H9 (cell line): ENCODE measurements at regions not wholly inside any gene's neighbourhood (a gene's known extent, or its start where the extent isn't known, plus 50 kb on each side); places are given as distances from the start of the nearest gene placed in this dataset.

ENCODE experiments used
- DNase-seq: peaks from one replicate; pipeline ENCODE4 v3.0.0-alpha.2; 2017
- H2AFZ ChIP-seq: one replicate; pipeline ENCODE4 v1.6.1; 2013; ENCODE audit warnings: mild to moderate bottlenecking, low read length, control low read depth, moderate library complexity
- H2AK5ac ChIP-seq: 2 replicates; pipeline ENCODE4 v1.6.1; 2013; ENCODE audit warnings: low read length, control low read depth, mixed read lengths; ENCODE audit not compliant: insufficient read length
- H2BK120ac ChIP-seq: one replicate; pipeline ENCODE4 v1.6.1; 2013; ENCODE audit warnings: low read depth, mild to moderate bottlenecking, low read length, control low read depth, inconsistent platforms; ENCODE audit not compliant: poor library complexity, severe bottlenecking
- H2BK12ac ChIP-seq: 2 replicates; pipeline ENCODE4 v1.6.1; 2013; ENCODE audit warnings: low read length, control low read depth, mixed read lengths, low read depth; ENCODE audit not compliant: insufficient read length
- H2BK15ac ChIP-seq: 2 replicates; pipeline ENCODE4 v1.6.1; 2013; ENCODE audit warnings: low read depth, low read length, control low read depth
- H2BK20ac ChIP-seq: one replicate; pipeline ENCODE4 v1.6.1; 2013; ENCODE audit warnings: low read depth, mild to moderate bottlenecking, low read length, control low read depth, inconsistent platforms; ENCODE audit not compliant: poor library complexity, severe bottlenecking
- H2BK5ac ChIP-seq: 2 replicates; pipeline ENCODE4 v1.6.1; 2013; ENCODE audit warnings: low read length, control low read depth, mixed read lengths; ENCODE audit not compliant: insufficient read length
- H3K14ac ChIP-seq: 2 replicates; pipeline ENCODE4 v1.6.1; 2013; ENCODE audit warnings: low read length, control low read depth; ENCODE audit not compliant: insufficient read depth
- H3K18ac ChIP-seq: 2 replicates; pipeline ENCODE4 v1.6.1; 2013; ENCODE audit warnings: low read depth, mild to moderate bottlenecking, mixed read lengths, low read length, control low read depth; ENCODE audit not compliant: insufficient read length
- H3K23ac ChIP-seq: 2 replicates; pipeline ENCODE4 v1.6.1; 2013; ENCODE audit warnings: low read length, control low read depth, mixed read lengths, low read depth; ENCODE audit not compliant: insufficient read length
- H3K23me2 ChIP-seq: 2 replicates; pipeline ENCODE4 v1.6.1; 2013; ENCODE audit warnings: low read depth, mild to moderate bottlenecking, mixed read lengths, low read length, control low read depth; ENCODE audit not compliant: insufficient read length, poor library complexity, severe bottlenecking
- H3K27ac ChIP-seq: 2 replicates; pipeline ENCODE4 v1.5.1; 2013; ENCODE audit warnings: low read length, control low read depth, mixed read lengths, low read depth; ENCODE audit not compliant: insufficient read length
- H3K27me3 ChIP-seq: 2 replicates; pipeline ENCODE4 v1.6.1; 2013; ENCODE audit warnings: low read length, control low read depth, inconsistent platforms; ENCODE audit not compliant: insufficient read depth
- H3K4ac ChIP-seq: 2 replicates; pipeline ENCODE4 v1.6.1; 2013; ENCODE audit warnings: low read depth, mild to moderate bottlenecking, control low read depth, inconsistent platforms, low read length, moderate library complexity
- H3K4me1 ChIP-seq: 2 replicates; pipeline ENCODE4 v1.6.1; 2013; ENCODE audit warnings: low read length, control low read depth, inconsistent platforms; ENCODE audit not compliant: insufficient read depth
- H3K4me2 ChIP-seq: 2 replicates; pipeline ENCODE4 v1.6.1; 2013; ENCODE audit warnings: low read length, control low read depth, mixed read lengths; ENCODE audit not compliant: insufficient read length, insufficient read depth
- H3K56ac ChIP-seq: 2 replicates; pipeline ENCODE4 v1.6.1; 2013; ENCODE audit warnings: low read depth, mild to moderate bottlenecking, mixed read lengths, low read length, control low read depth; ENCODE audit not compliant: insufficient read length
- H3K79me1 ChIP-seq: 2 replicates; pipeline ENCODE4 v1.6.1; 2013; ENCODE audit warnings: low read depth, mild to moderate bottlenecking, moderate library complexity, low read length, control low read depth, inconsistent platforms; ENCODE audit not compliant: insufficient read depth, poor library complexity, severe bottlenecking
- H3K79me2 ChIP-seq: 2 replicates; pipeline ENCODE4 v1.6.1; 2013; ENCODE audit warnings: low read length, control low read depth, inconsistent platforms; ENCODE audit not compliant: insufficient read depth
- H3K9ac ChIP-seq: 2 replicates; pipeline ENCODE4 v1.6.1; 2013; ENCODE audit warnings: low read length, control low read depth, mixed read lengths; ENCODE audit not compliant: insufficient read length; ENCODE audit errors: extremely low read depth
- H3K9me3 ChIP-seq: one replicate; pipeline ENCODE4 v1.6.1; 2013; ENCODE audit warnings: low read depth, low read length, inconsistent platforms; ENCODE audit not compliant: control insufficient read depth
- H3T11ph ChIP-seq: one replicate; pipeline ENCODE4 v1.6.1; 2013; ENCODE audit warnings: mild to moderate bottlenecking, low read length, control low read depth, inconsistent platforms
- H4K20me1 ChIP-seq: one replicate; pipeline ENCODE4 v1.6.1; 2013; ENCODE audit not compliant: control insufficient read depth, insufficient read length, insufficient read depth
- H4K5ac ChIP-seq: 2 replicates; pipeline ENCODE4 v1.6.1; 2013; ENCODE audit warnings: low read depth, mild to moderate bottlenecking, mixed read lengths, low read length, control low read depth; ENCODE audit not compliant: insufficient read length
- H4K8ac ChIP-seq: replicated peaks from 2 replicates; pipeline ENCODE4 v1.6.1; 2013; ENCODE audit warnings: low read length, control low read depth, mixed read lengths, low read depth; ENCODE audit not compliant: insufficient read length
- H4K91ac ChIP-seq: 2 replicates; pipeline ENCODE4 v1.6.1; 2013; ENCODE audit warnings: low read depth, mild to moderate bottlenecking, moderate library complexity, mixed read lengths, low read length, control low read depth; ENCODE audit not compliant: insufficient read length
- H3K27ac Mint-ChIP-seq, 3 experiments: 2 replicates in 2 of 3; 3 replicates in 1 of 3; pipeline ENCODE4 v1.8.0; 2020 to 2021; ENCODE audit warnings: mixed read lengths in 3 of 3, mild to moderate bottlenecking in 1 of 3, moderate library complexity in 1 of 3
- H3K27me3 Mint-ChIP-seq: 2 replicates; pipeline ENCODE4 v1.8.0; 2021; ENCODE audit warnings: low read depth, mild to moderate bottlenecking, moderate library complexity, mixed read lengths
- H3K36me3 Mint-ChIP-seq, 3 experiments: 2 replicates in 2 of 3; 3 replicates in 1 of 3; pipeline ENCODE4 v1.8.0; 2020 to 2021; ENCODE audit warnings: low read depth in 3 of 3, mixed read lengths in 3 of 3; ENCODE audit not compliant: insufficient read depth in 1 of 3
- H3K4me1 Mint-ChIP-seq, 2 experiments: 2 replicates each; pipeline ENCODE4 v1.8.0; 2020; ENCODE audit warnings: mixed read lengths in 2 of 2
- H3K4me3 Mint-ChIP-seq, 2 experiments: 2 replicates in 1 of 2; 3 replicates in 1 of 2; pipeline ENCODE4 v1.8.0; 2020 to 2021; ENCODE audit warnings: mild to moderate bottlenecking in 2 of 2, mixed read lengths in 2 of 2, moderate library complexity in 1 of 2
- H3K9me3 Mint-ChIP-seq, 2 experiments: 2 replicates in 1 of 2; 3 replicates in 1 of 2; pipeline ENCODE4 v1.8.0; 2020; ENCODE audit warnings: mild to moderate bottlenecking in 2 of 2, mixed read lengths in 2 of 2, moderate library complexity in 1 of 2
- WGBS: extraction: QIAGEN DNeasy Blood & Tissue Kit; methylation state at CpG from one replicate; pipeline ENCODE4 v1.1.7; 2013; ENCODE audit warnings: missing lambda C conversion rate, low lambda C conversion rate, mixed read lengths; ENCODE audit not compliant: insufficient read length; ENCODE audit errors: extremely low coverage; 5-methylcytosine and 5-hydroxymethylcytosine counted together
- TF ChIP-seq, protein P1 (sequence below): fragments of 200-600 bp; sonication (generic); conservative IDR thresholded peaks from 3 replicates; pipeline ENCODE4 v1.8.0; 2021; ENCODE audit warnings: antibody characterized with exemption, mild to moderate bottlenecking

- WGBS, result no CpG with 5 or more reads among the region's 6 CpGs
Measured at GRCh38 chr4:137967480-137968190, 274.5 kb downstream of the SLC7A11 start.

More at GRCh38 chr4:137967480-137968190, 274.5 kb downstream of the SLC7A11 start:
- no peaks in the 10 kb centered on the region for H3K79me2 ChIP-seq
- H3K4me1 ChIP-seq, result no peaks in the 10 kb centered on the region
- H3T11ph ChIP-seq, result no peak overlapping the region
- no peak overlapping the region for H4K8ac ChIP-seq
- Mint-ChIP-seq H3K4me3 (no peak overlapping the region), H3K27me3 (no peaks in the 10 kb centered on the region), H3K27ac (no peak overlapping the region), H3K4me1 (peaks cover 0 to 5% of the 10 kb centered on the region in 2 experiments; a peak in 1 of 4 replicates), H3K36me3 (peaks cover 0 to 4% (median 2%) of the 10 kb centered on the region in 3 experiments; a peak in 2 of 7 replicates), H3K9me3 (no peaks in the 10 kb centered on the region; a peak in 1 of 5 replicates)
- no peak overlapping the region for H2BK20ac ChIP-seq
- no peaks in the 10 kb centered on the region for H4K20me1 ChIP-seq
- H2AFZ ChIP-seq, result no peak overlapping the region
- no peak overlapping the region for H3K56ac ChIP-seq
- no peak for DNase-seq
- no peak overlapping the region for H3K23ac ChIP-seq
- no peak overlapping the region for H3K18ac ChIP-seq
- TF ChIP-seq, protein P1, sequence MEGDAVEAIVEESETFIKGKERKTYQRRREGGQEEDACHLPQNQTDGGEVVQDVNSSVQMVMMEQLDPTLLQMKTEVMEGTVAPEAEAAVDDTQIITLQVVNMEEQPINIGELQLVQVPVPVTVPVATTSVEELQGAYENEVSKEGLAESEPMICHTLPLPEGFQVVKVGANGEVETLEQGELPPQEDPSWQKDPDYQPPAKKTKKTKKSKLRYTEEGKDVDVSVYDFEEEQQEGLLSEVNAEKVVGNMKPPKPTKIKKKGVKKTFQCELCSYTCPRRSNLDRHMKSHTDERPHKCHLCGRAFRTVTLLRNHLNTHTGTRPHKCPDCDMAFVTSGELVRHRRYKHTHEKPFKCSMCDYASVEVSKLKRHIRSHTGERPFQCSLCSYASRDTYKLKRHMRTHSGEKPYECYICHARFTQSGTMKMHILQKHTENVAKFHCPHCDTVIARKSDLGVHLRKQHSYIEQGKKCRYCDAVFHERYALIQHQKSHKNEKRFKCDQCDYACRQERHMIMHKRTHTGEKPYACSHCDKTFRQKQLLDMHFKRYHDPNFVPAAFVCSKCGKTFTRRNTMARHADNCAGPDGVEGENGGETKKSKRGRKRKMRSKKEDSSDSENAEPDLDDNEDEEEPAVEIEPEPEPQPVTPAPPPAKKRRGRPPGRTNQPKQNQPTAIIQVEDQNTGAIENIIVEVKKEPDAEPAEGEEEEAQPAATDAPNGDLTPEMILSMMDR, result no peak
- no peak overlapping the region for H2BK120ac ChIP-seq
- no peak overlapping the region for H3K4me2 ChIP-seq
- H3K4ac ChIP-seq, result no peak overlapping the region
- no peak overlapping the region for H3K9ac ChIP-seq
- no peak overlapping the region for H2BK12ac ChIP-seq
- no peak overlapping the region for H2BK5ac ChIP-seq
- H3K23me2 ChIP-seq, result no peaks in the 10 kb centered on the region
- H3K79me1 ChIP-seq, result no peaks in the 10 kb centered on the region
- no peak overlapping the region for H3K27ac ChIP-seq
- H4K5ac ChIP-seq, result no peak overlapping the region
- no peak overlapping the region for H3K14ac ChIP-seq
- H3K27me3 ChIP-seq, result no peaks in the 10 kb centered on the region
- no peak overlapping the region for H2AK5ac ChIP-seq
- no peak overlapping the region for H4K91ac ChIP-seq
- H2BK15ac ChIP-seq, result no peak overlapping the region
- H3K9me3 ChIP-seq, result no peaks in the 10 kb centered on the region
